Right ventricle myocardium inferior (tissue), 1 donor: ENCODE measurements at regions not wholly inside any gene's neighbourhood (a gene's known extent, or its start where the extent isn't known, plus 50 kb on each side); places are given as distances from the start of the nearest gene placed in this dataset.
A peak's percentile ranks its signal among the peaks of the same experiment; 100 is the strongest.
"Not testable (repeated sequence)": the region's sequence is repeated elsewhere in the genome, so short reads cannot be mapped to it uniquely, and the experiment has no call there.

ENCODE experiments used
- ATAC-seq: fragments of 200-7000 bp; cut with Tn5 transposase; one replicate; pipeline ENCODE4 v1.9.1; 2020; ENCODE audit warnings: mild to moderate bottlenecking, moderate library complexity
- DNase-seq: peaks from one replicate; pipeline ENCODE4 v3.0.0; 2021; ENCODE audit errors: missing footprints
- intact Hi-C: fragments of 100-400 bp; cut with DNase I; formaldehyde crosslinking; loops from one replicate; pipeline ENCODE4 v1.11.0; 2022
- donor health status: DM: no; HTN: yes; CAD: no; lungs with severe emphysema.

DNA sequence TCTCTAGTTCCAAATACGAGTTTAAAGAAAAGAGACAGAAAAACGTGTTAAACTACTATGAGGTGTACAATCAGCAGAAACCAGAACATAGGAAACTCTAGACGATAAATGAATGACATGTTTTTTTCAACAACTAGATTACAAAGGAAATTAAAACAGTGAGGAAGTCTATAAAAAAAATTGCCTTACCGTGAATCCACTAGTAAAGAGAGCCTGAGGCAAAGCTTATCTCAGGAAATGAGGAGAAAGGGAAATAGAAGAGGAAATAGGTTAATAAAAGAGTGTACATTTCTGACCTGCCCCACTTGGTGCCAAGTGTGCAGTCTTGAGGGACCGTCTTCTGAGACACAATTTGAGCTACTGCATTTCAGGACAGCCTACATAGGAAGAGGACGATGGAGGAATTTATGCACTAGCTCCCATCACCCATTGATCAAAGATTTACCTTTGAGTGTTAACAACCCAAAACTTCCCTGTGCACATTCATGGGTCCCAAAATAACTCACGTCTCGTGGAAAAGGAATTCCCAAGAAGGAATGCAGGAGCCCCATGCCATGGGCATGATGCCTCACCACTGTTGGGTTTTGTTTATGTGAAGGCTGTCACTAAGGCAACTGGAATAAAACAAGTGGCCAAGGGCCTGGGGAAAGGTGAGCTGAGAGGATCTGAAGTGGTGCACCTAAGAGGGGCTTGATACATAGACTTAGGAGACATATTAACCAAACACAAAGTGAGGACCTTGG, 53.6 kb upstream of the SLC1A3 start:
- intact Hi-C loops = no loop called here
- DNase-seq = no peak
- peak; percentile 78 for ATAC-seq

DNA sequence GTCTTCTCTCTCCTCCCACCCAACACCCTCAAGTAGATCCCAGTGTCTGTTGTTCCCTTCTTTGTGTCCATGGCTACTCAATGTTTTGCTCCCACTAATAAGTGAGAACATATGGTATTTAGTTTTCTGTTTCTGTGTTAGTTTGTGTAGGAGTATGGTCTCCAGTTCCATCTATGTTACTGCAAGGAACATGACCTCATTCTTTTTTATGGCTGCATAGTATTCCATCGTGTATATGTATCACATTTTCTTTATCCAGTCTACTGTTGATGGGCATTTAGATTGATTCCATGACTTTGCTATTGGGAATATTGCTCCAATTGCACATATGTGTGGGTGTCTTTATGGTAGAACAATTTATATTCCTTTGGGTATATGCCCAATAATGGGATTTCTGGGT, 51.4 kb upstream of the SLC1A3 start:
- DNase-seq, ATAC-seq, intact Hi-C loops: not testable (repeated sequence)
